IPS DF 4.7 (cell line): ENCODE measurements at regions not wholly inside any gene's neighbourhood (a gene's known extent, or its start where the extent isn't known, plus 50 kb on each side); places are given as distances from the start of the nearest gene placed in this dataset.
"Not testable (repeated sequence)": the region's sequence is repeated elsewhere in the genome, so short reads cannot be mapped to it uniquely, and the experiment has no call there.

Source experiments
- DNase-seq: peaks from one replicate; pipeline ENCODE4 v3.0.0-alpha.2; 2013; ENCODE audit warnings: low spot score; ENCODE audit errors: extremely low read depth

DNA sequence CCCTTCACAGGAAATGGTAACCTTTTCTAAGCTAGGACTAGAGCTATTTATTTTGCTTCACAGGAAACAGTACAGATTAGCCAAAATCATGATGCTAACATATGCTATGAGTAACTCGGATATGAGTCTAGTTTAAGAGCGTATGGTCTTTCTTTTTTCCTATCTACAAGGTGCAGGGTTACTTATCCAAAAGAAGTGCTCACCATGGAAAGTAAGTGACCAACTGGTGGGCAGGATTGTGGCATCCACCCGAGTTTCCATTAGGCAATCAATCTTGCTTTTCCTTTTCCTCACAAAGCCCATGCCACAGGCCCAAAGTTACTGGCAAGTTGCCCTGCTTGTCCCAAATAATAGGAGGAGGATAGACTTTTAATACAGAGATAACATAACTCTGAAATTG is 765.1 kb upstream of the POM121L12 start:
- no peak for DNase-seq

DNA sequence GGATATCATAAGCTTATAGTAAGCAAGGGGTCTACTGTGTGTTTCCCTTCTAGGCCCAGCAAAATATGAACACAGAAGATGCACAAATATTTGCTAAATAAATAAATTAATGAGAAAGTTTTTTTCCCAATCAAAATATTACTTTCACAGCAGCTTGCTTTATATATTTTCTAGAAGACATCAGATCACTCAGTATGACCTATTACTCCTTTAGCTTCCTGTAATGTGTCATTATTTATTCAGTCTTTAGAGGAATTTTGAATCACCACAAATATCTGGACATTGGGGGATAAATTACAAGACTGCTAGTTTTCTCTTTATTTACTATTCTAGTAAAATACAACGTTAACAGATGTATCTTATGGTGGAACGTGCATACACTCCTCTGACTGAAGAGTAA is 765.8 kb upstream of the POM121L12 start:
- DNase-seq = no peak

DNA sequence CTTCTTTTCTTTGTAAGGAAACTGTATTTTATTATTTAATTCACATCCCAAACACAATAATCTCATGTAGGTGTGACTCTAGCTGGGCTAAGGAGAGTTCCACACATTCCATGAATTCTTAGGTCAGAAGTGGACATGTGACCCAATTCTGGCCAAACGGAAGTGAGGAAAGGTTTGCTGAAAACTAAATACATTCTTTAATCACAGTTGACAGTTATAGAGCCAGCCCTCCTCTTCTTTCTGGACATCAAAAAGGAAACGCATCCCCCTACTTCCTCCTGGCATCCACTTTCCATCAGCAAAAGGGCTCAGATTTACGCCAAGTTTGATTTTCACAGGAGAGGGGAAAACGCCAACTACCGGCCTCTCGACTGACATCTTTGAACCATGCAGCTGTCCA is 774.4 kb upstream of the POM121L12 start:
- no peak for DNase-seq

DNA sequence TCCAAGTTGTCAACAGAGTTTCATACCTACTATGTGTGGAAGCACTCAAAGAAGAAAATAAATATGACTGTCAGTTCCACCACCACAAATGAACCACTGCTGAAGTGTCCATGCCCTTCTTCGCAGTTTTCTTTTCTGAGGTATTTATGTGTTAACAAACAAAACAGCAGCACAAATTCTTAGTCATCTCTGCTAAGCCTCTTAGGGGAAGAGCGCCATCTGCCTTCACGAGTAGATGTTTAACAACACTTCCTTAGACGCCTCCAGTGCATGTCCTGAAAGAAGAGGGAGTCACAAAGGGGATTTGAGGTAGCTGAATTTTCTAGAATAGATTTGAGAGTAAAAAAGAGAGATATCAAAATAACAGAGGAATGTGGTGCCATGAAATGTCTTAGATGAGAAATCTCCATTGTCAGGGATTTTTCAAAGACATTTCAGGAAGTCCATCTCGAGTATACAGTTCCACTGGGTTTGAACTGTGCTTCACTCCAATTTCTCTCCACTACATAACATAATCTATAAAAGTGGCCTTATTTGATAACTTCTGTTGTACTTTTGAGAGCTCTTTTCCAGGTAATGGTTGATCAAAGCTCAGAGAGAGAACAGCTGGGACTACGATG is 775.3 kb upstream of the POM121L12 start:
- DNase-seq = peak; percentile 51

DNA sequence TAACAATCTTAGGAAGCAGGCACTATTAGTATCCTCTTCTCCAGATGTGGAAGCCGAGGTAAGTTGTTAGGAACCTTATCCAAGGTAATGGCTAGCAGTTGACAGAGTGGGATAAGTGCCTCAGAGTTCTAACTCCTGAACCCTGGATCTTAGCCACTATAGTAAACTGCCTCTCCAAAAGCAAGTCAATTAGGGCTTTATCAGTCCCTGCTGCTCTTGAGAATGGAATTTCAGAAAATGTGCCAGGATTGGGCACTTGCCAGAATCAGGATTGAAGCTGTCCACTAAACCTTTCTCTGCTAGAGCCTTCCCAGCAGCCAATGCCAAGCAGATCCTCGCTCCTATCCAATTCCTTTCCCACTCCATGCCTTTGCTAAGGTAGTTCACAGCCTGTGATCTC is 777.5 kb upstream of the POM121L12 start:
- no peak for DNase-seq

DNA sequence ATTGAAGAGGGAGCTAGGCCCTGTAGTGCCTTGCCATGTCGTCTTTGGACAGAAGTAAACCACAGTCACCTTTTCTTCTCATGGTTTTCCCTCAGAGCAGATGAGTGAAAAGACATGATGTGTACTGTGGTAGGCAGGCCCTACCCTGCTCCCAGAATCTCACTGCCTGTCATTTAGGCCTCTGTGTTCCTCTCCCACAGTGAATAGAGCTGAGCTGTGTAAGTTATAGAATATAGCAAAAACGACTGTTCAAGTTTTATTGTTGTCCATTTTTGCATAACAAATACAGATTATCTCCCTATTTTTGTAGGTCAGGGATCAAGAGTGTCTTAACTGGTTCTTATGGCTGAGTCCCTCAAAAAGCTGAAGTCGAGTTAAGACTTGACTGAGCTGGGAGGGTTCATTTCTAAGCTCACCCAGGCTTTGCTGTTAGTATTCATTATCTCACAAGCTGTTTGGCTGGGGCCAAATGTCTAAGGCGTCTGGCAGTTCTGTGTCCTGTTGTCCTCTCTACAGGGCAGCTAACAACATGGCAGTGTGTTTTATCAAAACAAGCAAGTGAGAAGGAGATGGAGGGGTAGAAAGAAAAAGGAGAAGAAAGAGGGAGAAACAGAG is 780.9 kb upstream of the POM121L12 start:
- no peak for DNase-seq

DNA sequence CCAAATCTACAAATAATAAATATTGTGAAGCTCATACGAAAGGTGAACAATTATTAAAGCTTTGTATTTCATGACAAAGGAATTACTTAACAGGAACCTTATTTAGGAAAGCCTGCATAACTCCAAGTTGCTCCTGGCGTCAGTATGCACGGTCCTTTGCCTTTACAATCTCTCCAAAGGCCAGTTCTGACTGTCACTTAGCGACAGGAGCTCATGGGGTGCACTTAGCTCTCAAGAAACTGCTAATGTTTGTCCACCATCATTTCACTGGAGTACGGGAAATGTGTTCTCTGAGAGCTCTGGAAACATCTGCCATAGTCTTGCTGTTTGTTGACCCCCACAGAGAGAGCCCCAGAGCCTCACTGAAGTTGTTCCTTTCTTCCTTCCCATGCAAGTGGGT is 781.5 kb upstream of the POM121L12 start:
- no peak for DNase-seq

DNA sequence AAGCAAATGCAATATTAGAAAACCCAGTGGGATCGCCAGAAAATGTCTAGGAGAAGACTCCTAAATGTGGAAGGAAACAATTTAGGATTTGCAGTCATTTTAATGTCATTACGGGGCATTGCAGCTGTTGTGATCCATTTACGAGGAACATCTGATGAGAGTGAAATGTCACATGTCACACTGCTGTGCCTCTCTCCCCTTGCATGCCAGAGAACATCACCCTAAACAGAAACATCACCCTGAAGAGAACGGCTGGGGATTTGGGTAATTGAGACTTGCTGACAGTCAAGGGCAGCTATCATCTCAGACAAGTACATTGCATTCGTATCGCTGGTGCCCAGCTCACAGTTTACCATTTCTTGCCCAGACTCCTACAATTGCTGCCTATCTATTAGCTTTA is 785.7 kb upstream of the POM121L12 start:
- no peak for DNase-seq

DNA sequence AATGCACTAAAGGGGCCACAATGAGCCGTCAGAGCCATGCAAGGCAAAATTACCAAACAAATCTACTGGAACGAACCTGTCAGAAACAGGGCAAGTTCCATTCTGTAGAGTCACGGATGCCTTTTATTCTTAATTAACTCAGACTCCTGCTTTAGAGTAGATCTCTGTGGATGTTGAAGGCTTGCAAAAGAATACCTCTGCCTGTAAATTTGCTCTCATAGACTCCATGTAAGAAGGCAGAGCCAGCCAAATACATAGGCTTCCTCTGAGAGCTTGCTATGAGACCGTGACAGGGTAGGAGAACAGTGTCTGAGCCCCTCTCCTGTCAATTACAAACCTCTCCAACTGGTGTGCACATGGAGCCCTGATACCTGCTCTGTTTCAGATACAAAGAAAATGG is 787.9 kb upstream of the POM121L12 start:
- no peak for DNase-seq

DNA sequence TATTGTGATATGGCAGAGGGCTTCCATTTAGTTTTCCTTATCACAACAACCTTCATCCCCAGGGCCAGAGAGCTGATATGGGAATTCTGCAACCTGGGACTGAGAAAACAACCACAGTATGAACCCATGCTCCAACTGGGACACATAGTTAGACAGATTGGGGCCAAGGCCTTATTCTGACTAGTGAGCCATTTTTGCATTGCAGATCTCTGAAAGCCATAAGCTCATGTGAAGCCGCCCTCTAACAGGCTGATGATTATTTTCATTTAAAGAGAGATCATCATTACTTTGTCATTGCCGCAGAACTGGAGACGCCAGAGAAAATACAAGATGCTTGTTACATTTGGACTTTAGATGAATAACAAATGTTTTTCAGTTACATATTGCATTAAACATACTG is 791.7 kb upstream of the POM121L12 start:
- no peak for DNase-seq

DNA sequence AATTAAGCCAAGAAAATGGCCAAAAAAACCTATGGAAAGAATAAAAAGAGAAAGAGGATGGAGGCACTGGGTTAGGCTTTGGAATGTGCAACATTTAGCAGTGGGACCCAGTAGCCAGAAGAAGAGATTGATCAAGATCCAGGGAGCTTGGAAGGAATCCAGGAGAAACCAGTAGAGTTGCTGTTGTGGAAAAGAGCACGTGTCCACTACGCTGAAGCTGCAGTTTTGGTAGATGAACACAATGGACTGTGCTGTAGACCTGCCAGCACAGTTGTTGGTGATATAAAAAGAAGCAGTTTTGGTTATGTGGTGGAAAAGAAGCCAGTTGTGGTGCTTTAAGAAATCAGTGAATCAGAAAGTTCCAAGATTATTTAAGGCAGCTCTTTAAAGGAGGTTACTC is 802.2 kb upstream of the POM121L12 start:
- DNase-seq = no peak

DNA sequence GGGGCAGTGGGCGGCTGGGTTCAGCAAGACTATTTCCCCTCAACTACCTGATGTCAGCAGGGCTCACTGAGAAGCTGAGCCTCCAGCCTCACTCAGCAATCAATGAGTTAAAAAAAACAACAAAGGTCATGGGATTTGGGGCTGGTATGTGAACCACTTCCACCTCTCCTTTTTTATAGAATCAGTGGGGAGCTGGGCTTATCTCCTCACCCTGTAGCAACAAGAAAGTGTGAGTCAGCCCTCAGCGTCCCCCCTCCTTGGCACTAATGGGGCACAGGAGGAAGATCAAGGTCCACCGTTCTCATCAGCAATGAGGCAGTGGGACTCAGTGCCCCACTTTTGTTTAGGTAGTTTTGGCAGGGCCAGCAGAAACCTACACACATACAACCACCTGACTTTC is 823.5 kb upstream of the POM121L12 start:
- DNase-seq = no peak

DNA sequence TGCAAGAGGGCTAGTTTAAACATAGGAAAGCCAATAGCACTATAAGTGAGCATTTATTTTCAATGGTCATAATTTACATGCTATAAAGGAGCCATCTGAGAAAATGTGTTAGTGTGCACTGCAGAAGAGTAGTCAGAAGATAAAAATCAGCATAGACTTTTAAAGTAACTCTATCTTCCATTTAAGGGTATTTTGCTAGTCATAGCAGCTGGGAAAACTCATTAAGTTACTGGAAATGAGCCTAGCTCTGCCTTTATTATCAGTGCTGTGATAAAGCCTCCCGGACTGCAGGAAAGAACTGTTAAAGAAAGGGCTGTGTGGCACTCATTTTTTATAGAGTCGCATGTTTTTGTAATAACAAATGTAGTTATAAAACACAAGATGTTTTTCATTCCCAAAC is 825.8 kb upstream of the POM121L12 start:
- no peak for DNase-seq

DNA sequence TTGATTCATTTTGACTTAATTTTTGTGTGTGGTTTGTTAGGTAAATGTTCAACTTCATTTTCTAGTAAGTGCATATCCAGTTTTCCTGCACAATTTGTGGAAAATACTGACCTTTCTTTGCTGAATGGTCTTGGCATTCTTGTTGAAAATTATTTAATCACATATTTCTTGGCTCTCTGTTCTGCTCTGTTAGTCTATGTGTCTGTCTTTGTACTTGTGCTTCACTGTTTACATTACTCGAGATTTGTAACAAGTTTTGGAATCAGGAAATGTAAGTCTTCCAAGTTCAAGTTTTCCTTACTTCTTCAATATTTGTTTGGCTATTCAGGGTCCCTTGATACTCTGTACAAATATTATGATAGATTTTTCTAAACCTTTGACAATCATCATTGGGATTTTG is 838.2 kb upstream of the POM121L12 start:
- no peak for DNase-seq

DNA sequence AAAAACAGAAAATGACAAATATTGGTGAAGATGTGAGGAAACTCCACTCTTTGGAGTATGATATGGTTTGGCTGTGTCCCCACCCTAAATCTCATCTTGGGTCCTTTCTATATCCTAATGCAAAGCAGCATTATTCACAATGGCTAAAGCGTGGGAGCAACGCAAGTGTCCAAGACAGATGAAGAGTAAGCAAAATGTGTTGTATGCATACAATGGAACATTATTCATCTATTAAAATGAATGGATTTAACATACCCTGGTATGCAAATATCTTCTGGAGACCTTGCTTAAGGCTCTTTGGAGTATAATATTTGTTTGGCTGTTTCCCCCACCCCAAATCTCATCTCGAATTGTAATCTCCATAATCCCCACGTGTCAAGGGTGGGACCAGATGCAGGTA is 839.8 kb upstream of the POM121L12 start:
- no peak for DNase-seq

DNA sequence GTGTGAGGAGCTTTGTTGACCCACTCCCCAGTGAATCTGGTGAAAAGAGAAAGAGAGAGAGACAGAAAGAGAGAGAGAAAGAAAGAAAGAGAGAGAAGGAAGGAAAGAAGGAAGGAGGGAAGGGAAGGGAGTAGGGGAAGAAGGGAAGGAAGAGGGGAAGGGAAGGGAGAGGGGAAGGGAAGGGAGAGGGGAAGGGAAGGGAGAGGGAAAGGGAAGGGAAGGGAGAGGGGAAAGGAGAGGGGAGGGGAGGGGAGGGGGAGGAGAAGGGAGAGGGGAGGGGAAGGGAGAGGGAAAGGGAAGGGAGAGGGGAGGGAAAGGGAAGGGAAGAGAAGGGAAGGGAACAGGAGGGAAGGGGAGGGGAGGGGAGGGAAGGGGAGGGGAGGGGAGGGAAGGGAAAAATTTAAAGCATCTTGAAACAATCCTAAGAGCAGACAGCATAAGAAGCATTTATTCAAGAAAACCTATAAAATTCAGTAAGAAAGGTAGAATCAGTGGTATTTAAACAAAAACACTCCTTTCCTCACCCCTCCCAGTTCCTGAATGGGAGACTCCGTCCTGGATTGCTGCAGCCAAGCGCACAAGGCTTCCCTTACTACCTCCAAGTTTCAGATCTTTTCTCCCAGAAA is 846.2 kb upstream of the POM121L12 start:
- DNase-seq = no peak

DNA sequence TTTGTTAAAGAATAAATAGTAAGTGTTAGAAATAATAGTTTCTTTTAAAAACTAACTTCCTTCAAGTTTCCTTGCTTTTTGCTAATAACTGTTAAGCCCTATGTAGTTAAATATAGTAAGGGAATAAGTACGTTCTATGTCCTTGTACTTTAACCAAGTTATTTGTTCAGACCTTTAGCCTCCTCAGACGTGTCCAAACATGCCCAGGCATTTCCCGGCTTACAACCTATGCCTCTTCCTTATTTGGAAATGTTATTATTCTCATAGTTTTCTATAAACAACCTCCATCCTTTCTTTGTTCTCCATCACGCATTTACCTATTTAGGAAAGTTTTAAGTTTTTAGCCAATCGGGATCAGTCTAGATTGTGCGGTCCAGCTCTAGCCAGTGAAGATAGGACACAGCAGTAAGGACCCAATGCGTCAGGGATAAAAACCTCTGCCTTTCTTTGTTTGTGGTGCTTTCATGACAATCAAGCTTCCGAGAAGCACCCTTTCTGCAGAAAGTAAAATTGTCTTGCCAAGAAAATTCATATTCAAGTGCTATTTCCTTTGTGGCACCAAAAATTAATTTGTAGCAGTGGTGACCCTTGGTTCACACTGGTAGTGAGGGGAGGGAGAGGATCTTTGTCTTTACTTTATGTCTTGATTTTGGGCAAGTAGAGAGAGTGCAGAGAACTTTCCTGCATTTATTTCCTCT is 851.3 kb upstream of the POM121L12 start:
- DNase-seq = no peak

DNA sequence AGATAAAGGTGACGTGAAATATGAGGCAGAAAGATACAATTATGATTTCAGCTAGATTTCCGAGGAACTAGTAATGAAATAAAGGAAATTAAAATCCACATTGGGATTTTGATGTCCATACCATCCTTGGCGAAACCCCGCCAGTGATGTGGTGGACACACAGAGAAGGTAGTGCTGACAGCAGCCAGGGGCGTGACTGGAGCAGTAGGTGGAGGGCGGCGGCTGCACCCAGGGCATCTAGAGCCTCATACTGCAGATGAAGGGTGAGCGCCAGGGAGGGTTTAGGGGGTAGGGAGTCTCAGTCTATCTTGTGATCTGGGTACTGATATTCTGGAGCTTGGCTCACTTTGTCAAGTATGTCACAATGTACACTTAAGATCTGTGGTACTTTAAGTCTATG is 855.5 kb upstream of the POM121L12 start:
- DNase-seq = no peak

DNA sequence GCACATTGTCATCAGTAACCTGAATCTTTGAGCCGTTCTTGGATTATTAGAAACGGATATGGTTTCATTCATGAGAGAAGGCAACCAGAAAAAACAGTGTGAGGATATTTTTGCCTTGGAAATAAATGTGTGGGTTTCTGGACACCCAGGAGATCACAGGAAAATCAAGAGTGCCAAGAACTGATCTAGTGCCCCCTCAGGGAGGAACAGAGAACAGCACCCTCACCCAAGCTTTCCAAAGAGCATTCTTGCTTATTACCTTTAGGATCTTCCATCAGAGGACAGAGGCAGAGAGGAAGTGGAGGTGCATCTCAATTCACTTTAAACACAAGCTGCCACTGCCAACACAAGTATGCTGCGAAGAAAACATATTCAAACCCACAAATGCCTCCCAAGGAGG is 851.5 kb upstream of the COBL start:
- peak; percentile 49 for DNase-seq

DNA sequence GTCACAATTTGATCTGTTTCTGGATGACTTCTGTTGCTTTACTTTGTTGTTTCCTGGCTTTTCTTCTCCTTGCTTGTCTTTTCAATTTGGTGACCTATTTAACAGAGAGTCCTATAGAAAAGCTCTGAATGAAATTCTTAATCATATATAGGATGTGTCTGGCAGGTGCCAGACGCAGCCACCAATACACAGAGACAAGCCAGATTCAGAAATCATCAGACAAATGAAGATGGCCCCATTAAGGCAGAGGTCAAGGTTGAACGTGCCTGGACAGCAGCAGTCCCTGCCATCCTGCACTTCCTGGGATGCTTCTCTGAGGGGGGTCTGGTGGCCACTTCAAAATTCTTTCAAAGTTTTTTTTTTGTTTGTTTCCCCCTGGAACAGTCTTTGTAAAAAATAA is 846.7 kb upstream of the COBL start:
- DNase-seq = no peak

DNA sequence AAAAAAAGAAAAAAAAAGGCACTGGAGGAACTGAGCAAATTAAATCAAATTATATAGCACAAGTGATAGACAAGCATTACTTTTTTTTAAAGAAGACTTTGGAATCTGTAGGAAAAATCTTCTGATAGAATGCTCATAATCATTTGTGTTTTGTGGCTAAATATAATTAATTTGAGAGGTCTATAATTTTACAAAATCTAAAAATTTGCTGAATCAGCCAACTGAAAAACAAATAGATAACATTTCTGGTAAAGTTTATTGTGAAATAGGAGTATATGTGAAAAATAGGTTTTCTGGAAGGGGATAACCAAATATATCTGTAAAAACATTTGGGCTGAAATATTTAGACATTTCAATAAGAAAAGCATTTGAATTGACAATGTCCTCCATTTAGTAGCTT is 844.9 kb upstream of the COBL start:
- DNase-seq = no peak

DNA sequence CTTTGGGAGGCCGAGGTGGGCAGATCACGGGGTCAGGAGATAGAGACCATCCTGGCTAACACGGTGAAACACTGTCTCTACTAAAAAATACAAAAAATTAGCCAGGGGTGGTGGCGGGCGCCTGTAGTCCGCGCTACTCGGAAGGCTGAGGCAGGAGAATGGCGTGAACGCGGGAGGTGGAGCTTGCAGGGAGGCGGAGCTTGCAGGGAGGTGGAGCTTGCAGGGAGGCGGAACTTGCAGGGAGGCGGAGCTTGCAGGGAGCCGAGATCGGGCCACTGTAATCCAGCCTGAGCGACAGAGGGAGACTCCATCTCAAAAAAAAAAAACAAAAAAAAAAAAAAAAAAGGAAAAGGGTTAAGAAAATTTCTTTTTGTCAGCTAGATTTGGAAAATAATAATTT is 842.8 kb upstream of the COBL start:
- not testable (repeated sequence) for DNase-seq

DNA sequence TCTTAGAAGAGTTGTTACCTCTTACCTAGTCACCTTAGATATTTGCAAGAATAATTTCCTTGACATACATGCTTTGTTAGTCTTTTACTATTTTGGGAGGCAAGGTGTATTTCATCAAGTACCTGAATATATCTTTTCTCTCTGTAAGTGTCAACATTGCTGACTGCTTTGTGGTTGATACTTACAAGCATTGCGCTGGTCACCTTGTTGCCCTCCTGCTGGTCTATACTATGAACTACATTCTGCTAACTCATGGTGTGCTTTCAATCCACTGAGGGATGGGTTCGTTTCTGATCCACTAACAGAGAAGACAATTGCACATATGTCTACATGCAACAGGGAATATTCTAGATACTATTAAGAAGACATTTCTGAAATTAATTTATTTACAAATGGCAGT is 837.8 kb upstream of the COBL start:
- DNase-seq = peak; percentile 14
